GM18951 (cell line): ENCODE measurements at regions not wholly inside any gene's neighbourhood (a gene's known extent, or its start where the extent isn't known, plus 50 kb on each side); places are given as distances from the start of the nearest gene placed in this dataset.

ENCODE experiments used
- POLR2A ChIP-seq: IDR thresholded peaks from 4 replicates; pipeline ENCODE4 v1.6.1; 2011; ENCODE audit warnings: mild to moderate bottlenecking; ENCODE audit not compliant: insufficient read length, insufficient read depth; ENCODE audit errors: extremely low read depth
- in situ Hi-C: fragments of 300-500 bp; cut with MboI; formaldehyde crosslinking; loops from one replicate; pipeline ENCODE4 v1.12.0; 2022; ENCODE audit warnings: low sequenced_read_pairs, mixed read lengths, inconsistent platforms; ENCODE audit not compliant: unreplicated experiment

GRCh38 chr11:70574725-70575347 is 176.5 kb downstream of the CTTN start:
- TF ChIP-seq POLR2A, result no peak
- in situ Hi-C loops, result no loop called here

GRCh38 chr11:70575396-70576060 is 177.2 kb downstream of the CTTN start:
- no peak for TF ChIP-seq POLR2A
- in situ Hi-C loops, result no loop called here

DNA sequence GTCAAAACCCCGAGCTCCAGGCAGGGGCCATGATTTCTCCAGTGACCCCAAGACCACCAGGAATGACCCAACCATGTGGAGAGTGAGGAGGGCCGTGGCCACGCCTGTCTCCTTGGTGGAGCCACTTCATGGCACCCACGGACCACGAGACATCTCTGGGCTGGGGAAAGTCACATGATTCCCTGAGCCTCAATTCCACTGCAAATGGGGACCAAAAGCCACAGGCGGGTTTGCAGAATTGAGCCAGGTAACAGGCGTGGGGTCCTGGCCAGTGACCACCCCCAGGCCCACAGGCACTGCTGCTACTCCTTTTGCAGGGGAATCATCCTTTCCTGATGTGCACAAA is 178.9 kb downstream of the CTTN start:
- in situ Hi-C loops, result no loop called here
- no peak for TF ChIP-seq POLR2A

- no peak for TF ChIP-seq POLR2A
- in situ Hi-C loops, result no loop called here
Observed at GRCh38 chr11:70577948-70578347, 179.6 kb downstream of the CTTN start.

GRCh38 chr11:70578371-70578770 is 180.0 kb downstream of the CTTN start:
- in situ Hi-C loops, result no loop called here
- TF ChIP-seq POLR2A, result no peak

DNA sequence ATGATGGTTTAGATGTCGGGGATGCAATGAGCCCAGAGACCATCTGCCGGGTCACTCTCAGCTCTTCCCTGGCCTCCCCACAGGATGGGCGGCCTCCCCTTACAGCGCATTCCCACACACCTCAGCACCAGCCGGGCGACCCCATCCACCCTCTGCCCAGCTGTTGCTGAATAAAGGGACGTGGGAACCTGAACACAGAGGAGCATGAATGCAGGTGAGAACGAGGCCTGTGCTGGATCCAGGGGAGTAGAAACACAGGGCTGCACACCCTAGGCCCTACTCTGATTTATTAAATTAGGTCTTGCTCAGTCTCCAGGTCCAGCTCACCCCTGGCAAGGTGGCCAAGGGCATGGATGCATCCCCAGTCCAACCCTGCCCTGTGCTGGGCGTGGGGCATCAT is 180.5 kb downstream of the CTTN start:
- in situ Hi-C loops, result no loop called here
- TF ChIP-seq POLR2A, result no peak

DNA sequence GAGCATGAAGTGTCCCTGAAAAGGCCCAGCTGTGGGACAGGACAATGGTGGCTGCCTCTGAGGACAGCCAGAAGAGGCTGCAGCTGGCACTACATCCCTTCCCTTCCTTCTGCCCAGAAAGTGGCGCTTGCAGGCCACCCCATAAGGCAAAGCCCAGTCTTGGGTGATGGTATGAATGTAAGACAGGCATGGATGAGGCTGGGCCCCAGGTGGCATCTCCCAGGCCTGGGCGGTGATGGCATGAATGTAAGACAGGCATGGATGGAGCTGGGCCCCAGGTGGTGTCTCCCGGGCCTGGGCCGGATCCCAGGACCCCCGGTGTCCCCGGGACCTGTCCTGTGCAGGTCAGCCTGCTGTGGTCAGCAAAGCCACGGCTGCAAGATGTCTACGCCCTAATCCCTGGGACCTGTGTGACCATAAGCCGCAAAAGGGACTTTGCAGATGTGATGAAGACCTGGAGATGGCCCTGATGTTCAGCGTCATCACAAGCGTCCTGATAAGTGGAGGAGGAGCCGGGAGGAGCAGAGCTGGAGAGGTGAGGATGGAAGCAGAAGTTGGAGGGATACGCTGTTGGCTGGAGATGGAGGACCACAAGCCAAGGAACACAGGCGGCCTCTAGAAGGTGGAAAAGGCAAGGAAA is 181.1 kb downstream of the CTTN start:
- no peak for TF ChIP-seq POLR2A
- in situ Hi-C loops, result no loop called here

- TF ChIP-seq POLR2A, result no peak
- in situ Hi-C loops, result no loop called here
Observed at GRCh38 chr11:70580036-70580805, 181.9 kb downstream of the CTTN start.

- no peak for TF ChIP-seq POLR2A
- in situ Hi-C loops, result no loop called here
Observed at GRCh38 chr11:70581991-70582885, 183.9 kb downstream of the CTTN start.

DNA sequence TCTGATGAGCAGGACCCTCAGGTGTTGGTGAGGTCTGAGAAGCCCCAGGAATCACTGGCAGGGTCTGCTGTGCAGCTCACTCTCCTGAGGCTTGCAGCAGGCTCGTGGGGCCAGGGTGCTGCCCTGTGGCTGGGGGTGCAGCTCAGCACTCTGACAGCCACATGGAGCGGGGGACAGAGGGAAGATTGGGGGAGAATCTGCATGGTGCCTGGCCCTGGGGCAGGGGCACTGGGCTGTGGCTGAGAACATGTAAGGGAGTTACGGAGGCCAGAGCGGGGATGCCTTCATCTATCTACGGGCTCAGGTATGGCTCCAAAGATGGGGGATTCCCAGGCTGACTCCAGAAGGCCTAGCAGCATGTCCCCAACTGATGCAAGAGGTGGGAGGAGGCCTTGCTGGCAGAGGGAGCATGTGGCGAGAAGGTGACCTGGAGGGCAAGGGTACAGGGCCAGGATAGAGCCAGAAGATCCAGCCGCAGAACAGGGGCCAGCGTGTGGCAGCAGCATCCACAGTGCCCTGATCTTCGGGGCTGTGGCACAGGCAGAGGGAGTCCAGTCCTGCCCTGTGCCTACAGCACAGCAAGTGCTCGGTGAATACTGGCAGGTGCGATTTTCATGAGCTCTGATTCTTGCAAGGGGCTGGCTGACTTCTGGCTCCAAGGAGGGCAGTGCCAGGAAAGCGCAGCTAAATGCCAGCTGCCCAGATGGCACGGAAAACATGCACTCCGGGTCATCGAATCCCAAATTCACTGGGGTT is 184.7 kb downstream of the CTTN start:
- in situ Hi-C loops, result no loop called here
- TF ChIP-seq POLR2A, result no peak

GRCh38 chr11:70583781-70584218 is 185.5 kb downstream of the CTTN start:
- TF ChIP-seq POLR2A, result no peak
- in situ Hi-C loops, result no loop called here

GRCh38 chr11:70584498-70585235 is 186.3 kb downstream of the CTTN start:
- TF ChIP-seq POLR2A, result no peak
- in situ Hi-C loops, result no loop called here

- in situ Hi-C loops, result no loop called here
- no peak for TF ChIP-seq POLR2A
Observed at GRCh38 chr11:70585236-70585545, 186.9 kb downstream of the CTTN start.
